Breast epithelium (tissue), 4 donors: ENCODE measurements at regions not wholly inside any gene's neighbourhood (a gene's known extent, or its start where the extent isn't known, plus 50 kb on each side); places are given as distances from the start of the nearest gene placed in this dataset.

Source experiments
- DNase-seq, 2 donors: peaks; one replicate each; pipeline ENCODE4 v3.0.0-alpha.2; 2019; ENCODE audit warnings: low spot score in 2 of 2
- H3K27ac ChIP-seq, 2 donors: fragments of 200-600 bp; sonication (generic) in 1 of 2; one replicate each; pipeline ENCODE4 v1.5.1; 2016 to 2019; ENCODE audit warnings: mild to moderate bottlenecking in 1 of 2
- H3K27me3 ChIP-seq, 2 donors: fragments of 200-600 bp; sonication (generic) in 1 of 2; one replicate each; pipeline versions ENCODE4 v1.5.1 to v1.6.0; 2017 to 2019; ENCODE audit warnings: control low read depth in 1 of 2, mild to moderate bottlenecking in 1 of 2
- H3K36me3 ChIP-seq: fragments of 200-600 bp; one replicate; pipeline ENCODE4 v1.5.1; 2019
- H3K4me1 ChIP-seq, 2 donors: fragments of 200-600 bp; sonication (generic); one replicate each; pipeline ENCODE4 v1.5.1; 2016 to 2019; ENCODE audit warnings: control low read depth in 1 of 2
- H3K4me3 ChIP-seq, 3 donors: fragments of 200-600 bp; sonication (generic); 1 replicate in 2 of 3; 2 replicates in 1 of 3; pipeline ENCODE4 v1.5.1; 2016 to 2019; ENCODE audit warnings: mild to moderate bottlenecking in 3 of 3, moderate library complexity in 2 of 3
- H3K9me3 ChIP-seq, 2 donors: fragments of 200-600 bp; sonication (generic) in 1 of 2; one replicate each; pipeline ENCODE4 v1.5.1; 2016 to 2019; ENCODE audit warnings: control low read depth in 1 of 2
- CTCF ChIP-seq, 3 donors: fragments of 450-650 bp; IDR thresholded peaks; one replicate each; pipeline ENCODE4 v1.5.1; 2016 to 2017; ENCODE audit warnings: antibody characterized with exemption in 3 of 3, mild to moderate bottlenecking in 3 of 3, moderate library complexity in 3 of 3
- POLR2A ChIP-seq: fragments of 450-650 bp; IDR thresholded peaks from one replicate; pipeline ENCODE4 v1.6.1; 2016; ENCODE audit warnings: antibody characterized with exemption, mild to moderate bottlenecking, moderate library complexity
- POLR2AphosphoS5 ChIP-seq, 3 donors: sonication (generic); formaldehyde crosslinking; IDR thresholded peaks; one replicate each; pipeline ENCODE4 v1.6.1; 2017; ENCODE audit warnings: antibody characterized with exemption in 3 of 3
- intact Hi-C: fragments of 100-400 bp; cut with DNase I; formaldehyde crosslinking; loops from one replicate; pipeline ENCODE4 v1.15.1; 2023; ENCODE audit warnings: low total_unique reads

GRCh38 chr18:13983506-13983905 lies 68.2 kb upstream of the MC2R start:
- TF ChIP-seq POLR2AphosphoS5 (IDR thresholded peaks at IDR 0.05) (no peak), CTCF (IDR thresholded peaks at IDR 0.05) (no peak)
- no peak for DNase-seq

DNA sequence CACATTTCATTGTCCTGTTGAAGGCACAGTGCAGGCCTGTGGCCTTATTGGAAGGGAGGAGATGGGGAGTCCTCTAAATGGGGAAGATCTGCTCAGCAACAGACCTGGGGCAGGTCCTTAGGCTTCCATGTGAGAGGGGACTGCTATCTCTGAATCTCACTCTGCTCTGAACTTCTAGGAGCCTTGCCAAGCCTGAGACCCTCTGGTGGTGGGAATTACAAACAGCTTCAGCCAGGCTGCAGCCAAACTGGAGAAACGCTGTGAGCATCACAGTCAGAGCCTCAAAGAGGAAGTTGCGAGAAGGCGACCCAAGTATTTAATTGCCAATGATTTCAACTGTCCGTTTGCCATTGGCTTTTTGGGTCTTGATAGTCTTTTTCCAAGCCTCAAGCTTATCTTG lies 66.8 kb upstream of the MC2R start:
- Histone ChIP-seq H3K27me3 (no peaks in the 10 kb centered on the region), H3K4me1 (no peaks in the 10 kb centered on the region), H3K36me3 (no peaks in the 10 kb centered on the region), H3K9me3 (no peaks in the 10 kb centered on the region), H3K27ac (no peak overlapping the region), H3K4me3 (no peak overlapping the region)
- intact Hi-C loops = no loop called here
- TF ChIP-seq CTCF (IDR thresholded peaks at IDR 0.05) (no peak), POLR2AphosphoS5 (IDR thresholded peaks at IDR 0.05) (no peak), POLR2A (no peak)
- no peak for DNase-seq

More at GRCh38 chr18:13983506-13983905, 68.2 kb upstream of the MC2R start:
- no peaks in the 10 kb centered on the region for H3K9me3 ChIP-seq
- H3K4me3 ChIP-seq = no peak overlapping the region
- H3K27ac ChIP-seq = no peak overlapping the region
- no peaks in the 10 kb centered on the region for H3K27me3 ChIP-seq
- no peaks in the 10 kb centered on the region for H3K36me3 ChIP-seq
- no peaks in the 10 kb centered on the region for H3K4me1 ChIP-seq
- intact Hi-C loops = no loop called here

GRCh38 chr18:13973061-13973575 lies 57.8 kb upstream of the MC2R start:
- intact Hi-C loops = no loop called here
- no peak for TF ChIP-seq POLR2AphosphoS5 (IDR thresholded peaks at IDR 0.05)
- TF ChIP-seq CTCF (IDR thresholded peaks at IDR 0.05) = no peak
- TF ChIP-seq POLR2A = no peak
- H3K9me3 ChIP-seq = peaks cover 0 to 6% of the 10 kb centered on the region in 2 donors
- no peak for DNase-seq
- H3K27ac ChIP-seq = no peak overlapping the region
- H3K4me1 ChIP-seq = no peaks in the 10 kb centered on the region
- H3K27me3 ChIP-seq = no peaks in the 10 kb centered on the region
- H3K36me3 ChIP-seq = no peaks in the 10 kb centered on the region
- no peak overlapping the region for H3K4me3 ChIP-seq
